Adipose tissue (tissue), 3 donors: ENCODE measurements at regions not wholly inside any gene's neighbourhood (a gene's known extent, or its start where the extent isn't known, plus 50 kb on each side); places are given as distances from the start of the nearest gene placed in this dataset.

Experiments
- H3K27ac ChIP-seq: one replicate; pipeline ENCODE4 v1.5.1; 2013; ENCODE audit warnings: low read depth, low read length
- WGBS, 3 donors: extraction: QIAGEN DNeasy Blood & Tissue Kit; methylation state at CpG; one replicate each; pipeline ENCODE4 v1.1.7; 2013; 5-methylcytosine and 5-hydroxymethylcytosine counted together
- donor health status: healthy with polysubstance abuse.
- donor health status: Bipolar disorder and iron deficiency.
- donor health status: healthy.

GRCh38 chr21:26683996-26684395 is 110.9 kb upstream of the CYYR1 start:
- WGBS, 3 donors: 65 to 81% (median 71%) methylated on average over 2 of the region's 2 CpGs

GRCh38 chr21:26679284-26679683 is 106.2 kb upstream of the CYYR1 start:
- 82 to 90% (median 82%) methylated on average over 3 of the region's 3 CpGs for WGBS, 3 donors
- no peak overlapping the region for H3K27ac ChIP-seq

More at GRCh38 chr21:26683996-26684395, 110.9 kb upstream of the CYYR1 start:
- H3K27ac ChIP-seq: no peak overlapping the region

GRCh38 chr21:26674323-26674722 is 101.2 kb upstream of the CYYR1 start:
- WGBS, 3 donors: 50 to 83% (median 73%) methylated on average over 5 of the region's 5 CpGs
- no peak overlapping the region for H3K27ac ChIP-seq

- H3K27ac ChIP-seq: no peak overlapping the region
- WGBS, 3 donors: 87 to 93% (median 92%) methylated on average over 4 of the region's 4 CpGs
These were observed 96.2 kb upstream of the CYYR1 start for GRCh38 chr21:26669215-26669764.

- 75 to 93% (median 90%) methylated on average over 4 of the region's 4 CpGs for WGBS, 3 donors
- no peak overlapping the region for H3K27ac ChIP-seq
These were observed 86.7 kb upstream of the CYYR1 start for GRCh38 chr21:26659757-26660156.

GRCh38 chr21:26659182-26659581 is 86.1 kb upstream of the CYYR1 start:
- no peak overlapping the region for H3K27ac ChIP-seq
- WGBS, 3 donors: 61 to 72% (median 63%) methylated on average over 1 of the region's 1 CpG

- 72 to 94% (median 88%) methylated on average over 6 of the region's 6 CpGs for WGBS, 3 donors
- H3K27ac ChIP-seq: no peak overlapping the region
These were observed 82.4 kb upstream of the CYYR1 start for GRCh38 chr21:26655460-26655859.

GRCh38 chr21:26653430-26653829 is 80.3 kb upstream of the CYYR1 start:
- WGBS, 3 donors: 40 to 87% (median 78%) methylated on average over 5 of the region's 5 CpGs
- no peak overlapping the region for H3K27ac ChIP-seq

GRCh38 chr21:26652854-26653253 is 79.8 kb upstream of the CYYR1 start:
- H3K27ac ChIP-seq: no peak overlapping the region
- 13 to 64% (median 54%) methylated on average over 1 of the region's 1 CpG for WGBS, 3 donors

GRCh38 chr21:26641062-26641461 is 68.0 kb upstream of the CYYR1 start:
- H3K27ac ChIP-seq: no peak overlapping the region
- 53 to 65% (median 61%) methylated on average over 1 of the region's 1 CpG for WGBS, 3 donors

- WGBS, 3 donors: 57 to 80% (median 80%) methylated on average over 4 of the region's 4 CpGs
- no peak overlapping the region for H3K27ac ChIP-seq
These were observed 64.2 kb upstream of the CYYR1 start for GRCh38 chr21:26637201-26637745.

- 72 to 83% (median 81%) methylated on average over 3 of the region's 3 CpGs for WGBS, 3 donors
- H3K27ac ChIP-seq: no peak overlapping the region
These were observed 62.6 kb upstream of the CYYR1 start for GRCh38 chr21:26635681-26636080.

GRCh38 chr21:26632691-26633090 is 59.6 kb upstream of the CYYR1 start:
- 46 to 68% (median 57%) methylated on average over 2 of the region's 2 CpGs for WGBS, 3 donors
- H3K27ac ChIP-seq: no peak overlapping the region

- H3K27ac ChIP-seq: no peak overlapping the region
- 87 to 93% (median 91%) methylated on average over 14 of the region's 14 CpGs for WGBS, 3 donors
These were observed 53.1 kb upstream of the CYYR1 start for GRCh38 chr21:26626187-26626586.

GRCh38 chr21:26624983-26625519 is 52.0 kb upstream of the CYYR1 start:
- 67 to 80% (median 74%) methylated on average over 6 of the region's 6 CpGs for WGBS, 3 donors
- H3K27ac ChIP-seq: no peak overlapping the region
